H1 (cell line): ENCODE measurements at regions not wholly inside any gene's neighbourhood (a gene's known extent, or its start where the extent isn't known, plus 50 kb on each side); places are given as distances from the start of the nearest gene placed in this dataset.

Experiments
- CHD1 ChIP-seq: IDR thresholded peaks from 2 replicates; pipeline ENCODE4 v1.6.1; 2012; ENCODE audit warnings: low read depth, low read length, improper control_type of control experiment
- CHD7 ChIP-seq: fragments of 300-600 bp; sonication (generic); IDR thresholded peaks from 2 replicates; pipeline ENCODE4 v1.7.1; 2012; ENCODE audit warnings: low read length, moderate library complexity, mild to moderate bottlenecking, inconsistent platforms; ENCODE audit not compliant: insufficient replicate concordance
- NANOG ChIP-seq: IDR thresholded peaks from 2 replicates; pipeline ENCODE4 v1.6.1; 2011; ENCODE audit warnings: low read length, low read depth, mild to moderate bottlenecking, inconsistent platforms; ENCODE audit not compliant: insufficient read depth, poor library complexity, severe bottlenecking

GRCh38 chr6:16058201-16058928 lies 70.5 kb upstream of the MYLIP start (continued):
- TF ChIP-seq NANOG = no peak
- TF ChIP-seq CHD1 = no peak
- TF ChIP-seq CHD7 = no peak
